WTC11 (cell line): ENCODE measurements at regions not wholly inside any gene's neighbourhood (a gene's known extent, or its start where the extent isn't known, plus 50 kb on each side); places are given as distances from the start of the nearest gene placed in this dataset.

Experiments
- ATAC-seq: fragments of 200-7000 bp; cut with Tn5 transposase; 2 replicates; pipeline ENCODE4 v1.10.0; 2021; ENCODE audit warnings: mild to moderate bottlenecking, moderate library complexity
- CTCF ChIA-PET: fragments of 300-600 bp; sonication (Branson Sonifier 250); formaldehyde crosslinking; loops from one replicate; lab custom pipeline; 2021; ENCODE audit warnings: antibody characterized with exemption; lab: Charles Lee
- POLR2A ChIA-PET: fragments of 350-600 bp; sonication (Branson Sonifier 250); formaldehyde crosslinking; loops from one replicate; lab custom pipeline; 2021; ENCODE audit warnings: antibody characterized with exemption; lab: Charles Lee
- DNase-seq: peaks from one replicate; pipeline ENCODE4 v3.0.0; 2021; ENCODE audit warnings: low spot score
- H3K27ac Mint-ChIP-seq: 2 replicates; pipeline ENCODE4 v1.8.0; 2021; ENCODE audit warnings: mixed read lengths
- H3K27me3 Mint-ChIP-seq: 2 replicates; pipeline ENCODE4 v1.8.0; 2021; ENCODE audit warnings: low read depth, mild to moderate bottlenecking, moderate library complexity, mixed read lengths
- H3K36me3 Mint-ChIP-seq: 2 replicates; pipeline ENCODE4 v1.8.0; 2021; ENCODE audit warnings: mixed read lengths
- H3K4me1 Mint-ChIP-seq: 2 replicates; pipeline ENCODE4 v1.8.0; 2022; ENCODE audit warnings: mixed read lengths
- H3K4me3 Mint-ChIP-seq: 2 replicates; pipeline ENCODE4 v1.8.0; 2021; ENCODE audit warnings: mild to moderate bottlenecking, moderate library complexity, mixed read lengths
- H3K9me3 Mint-ChIP-seq: 2 replicates; pipeline ENCODE4 v1.8.0; 2021; ENCODE audit warnings: mixed read lengths
- CREB1 ChIP-seq: sonication (generic); formaldehyde crosslinking; IDR thresholded peaks from 2 replicates; pipeline ENCODE4 v1.8.0; 2023; ENCODE audit warnings: mild to moderate bottlenecking, missing genetic modification reagents
- ELF4 ChIP-seq: sonication (generic); formaldehyde crosslinking; IDR thresholded peaks from 2 replicates; pipeline ENCODE4 v1.8.1; 2022; ENCODE audit warnings: low read depth, mild to moderate bottlenecking, moderate library complexity, missing genetic modification reagents
- ESRRA ChIP-seq: sonication (generic); formaldehyde crosslinking; IDR thresholded peaks from 2 replicates; pipeline ENCODE4 v1.8.1; 2022; ENCODE audit warnings: mild to moderate bottlenecking, missing genetic modification reagents, borderline replicate concordance
- ETV6 ChIP-seq: sonication (generic); formaldehyde crosslinking; IDR thresholded peaks from 2 replicates; pipeline ENCODE4 v1.8.1; 2022; ENCODE audit warnings: mild to moderate bottlenecking, missing genetic modification reagents
- FOXJ3 ChIP-seq: sonication (generic); formaldehyde crosslinking; IDR thresholded peaks from 2 replicates; pipeline ENCODE4 v1.9.0; 2021; ENCODE audit warnings: missing genetic modification reagents, mild to moderate bottlenecking, borderline replicate concordance
- FOXP1 ChIP-seq: sonication (generic); formaldehyde crosslinking; IDR thresholded peaks from 2 replicates; pipeline ENCODE4 v1.8.0; 2022; ENCODE audit warnings: missing genetic modification reagents, mild to moderate bottlenecking, moderate library complexity, borderline replicate concordance
- GRHL2 ChIP-seq: fragments of 250-450 bp; sonication (Bioruptor Pico); IDR thresholded peaks from 2 replicates; pipeline ENCODE4 v1.8.0; 2022; ENCODE audit warnings: mild to moderate bottlenecking, moderate library complexity; ENCODE audit not compliant: insufficient replicate concordance, severe bottlenecking
- GTF2I ChIP-seq: fragments of 250-450 bp; sonication (Bioruptor Pico); conservative IDR thresholded peaks from 2 replicates; pipeline ENCODE4 v1.4.0; 2021; ENCODE audit warnings: mild to moderate bottlenecking
- HMGA2 ChIP-seq: fragments of 250-450 bp; sonication (Bioruptor Pico); IDR thresholded peaks from 2 replicates; pipeline ENCODE4 v1.4.0; 2021; ENCODE audit warnings: mild to moderate bottlenecking, moderate library complexity
- MAX ChIP-seq: sonication (generic); formaldehyde crosslinking; IDR thresholded peaks from 2 replicates; pipeline ENCODE4 v1.8.0; 2022; ENCODE audit warnings: mild to moderate bottlenecking, missing genetic modification reagents
- MXD4 ChIP-seq: fragments of 250-450 bp; sonication (Bioruptor Pico); IDR thresholded peaks from 2 replicates; pipeline ENCODE4 v1.8.0; 2021; ENCODE audit warnings: mild to moderate bottlenecking, moderate library complexity, borderline replicate concordance
- RELA ChIP-seq: sonication (generic); formaldehyde crosslinking; IDR thresholded peaks from 2 replicates; pipeline ENCODE4 v1.8.1; 2022; ENCODE audit warnings: missing genetic modification reagents, mild to moderate bottlenecking, borderline replicate concordance
- RORB ChIP-seq: fragments of 250-450 bp; sonication (Bioruptor Pico); IDR thresholded peaks from 2 replicates; pipeline ENCODE4 v1.9.0; 2021; ENCODE audit warnings: mild to moderate bottlenecking
- SMAD3 ChIP-seq: sonication (generic); formaldehyde crosslinking; IDR thresholded peaks from 2 replicates; pipeline ENCODE4 v1.8.0; 2022; ENCODE audit warnings: missing genetic modification reagents, mild to moderate bottlenecking, borderline replicate concordance
- USF1 ChIP-seq: sonication (generic); formaldehyde crosslinking; IDR thresholded peaks from 2 replicates; pipeline ENCODE4 v1.8.0; 2022; ENCODE audit warnings: mild to moderate bottlenecking, missing genetic modification reagents
- USF2 ChIP-seq: sonication (generic); formaldehyde crosslinking; IDR thresholded peaks from 2 replicates; pipeline ENCODE4 v1.8.1; 2023; ENCODE audit warnings: mild to moderate bottlenecking, missing genetic modification reagents, moderate library complexity
- ZNF121 ChIP-seq: sonication (generic); formaldehyde crosslinking; IDR thresholded peaks from 2 replicates; pipeline ENCODE4 v1.8.0; 2023; ENCODE audit warnings: missing genetic modification reagents
- ZNF138 ChIP-seq: sonication (generic); formaldehyde crosslinking; conservative IDR thresholded peaks from 2 replicates; pipeline ENCODE4 v1.8.1; 2022; ENCODE audit warnings: mild to moderate bottlenecking, moderate library complexity, missing genetic modification reagents
- ZNF263 ChIP-seq: sonication (generic); formaldehyde crosslinking; IDR thresholded peaks from 2 replicates; pipeline ENCODE4 v1.8.1; 2022; ENCODE audit warnings: low read depth, mild to moderate bottlenecking, moderate library complexity, missing genetic modification reagents
- ZNF281 ChIP-seq: sonication (generic); formaldehyde crosslinking; IDR thresholded peaks from 2 replicates; pipeline ENCODE4 v1.8.0; 2023; ENCODE audit warnings: mild to moderate bottlenecking, missing genetic modification reagents
- ZNF423 ChIP-seq: fragments of 250-450 bp; sonication (Bioruptor Pico); IDR thresholded peaks from 2 replicates; pipeline ENCODE4 v2.1.2; 2022; ENCODE audit warnings: mild to moderate bottlenecking, moderate library complexity
- ZNF425 ChIP-seq: fragments of 250-450 bp; sonication (Bioruptor Pico); conservative IDR thresholded peaks from 2 replicates; pipeline ENCODE4 v1.9.0; 2021; ENCODE audit warnings: mild to moderate bottlenecking
- TF ChIP-seq, protein P1 (sequence below): fragments of 250-450 bp; sonication (Bioruptor Pico); IDR thresholded peaks from 2 replicates; pipeline ENCODE4 v1.8.0; 2021; ENCODE audit warnings: mild to moderate bottlenecking
- TF ChIP-seq, protein P2 (sequence below): sonication (generic); formaldehyde crosslinking; IDR thresholded peaks from 2 replicates; pipeline ENCODE4 v1.8.0; 2022; ENCODE audit warnings: mild to moderate bottlenecking, missing genetic modification reagents
- TF ChIP-seq, protein P3 (sequence below): sonication (generic); formaldehyde crosslinking; IDR thresholded peaks from 2 replicates; pipeline ENCODE4 v1.8.0; 2023; ENCODE audit warnings: missing genetic modification reagents

DNA sequence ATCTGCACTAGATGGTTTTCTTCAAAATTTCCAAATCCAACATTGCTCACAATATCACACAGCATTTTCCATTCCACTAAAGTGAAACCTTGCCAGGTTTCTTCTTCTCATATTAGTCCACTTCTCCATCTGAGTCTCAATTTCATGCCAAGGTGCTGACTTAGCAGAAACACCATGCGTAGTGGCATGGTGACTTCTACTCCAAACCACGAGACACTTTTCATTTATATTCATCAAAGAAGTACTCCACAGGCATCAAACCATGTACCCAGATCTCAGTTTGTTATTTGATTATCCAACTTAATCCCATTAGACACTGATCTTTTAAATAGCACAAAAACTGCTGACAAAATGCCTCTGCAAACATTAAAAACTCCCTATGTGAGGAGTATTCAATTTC is 233.4 kb upstream of the ITGA1 start (continued):
- TF ChIP-seq, protein P1, sequence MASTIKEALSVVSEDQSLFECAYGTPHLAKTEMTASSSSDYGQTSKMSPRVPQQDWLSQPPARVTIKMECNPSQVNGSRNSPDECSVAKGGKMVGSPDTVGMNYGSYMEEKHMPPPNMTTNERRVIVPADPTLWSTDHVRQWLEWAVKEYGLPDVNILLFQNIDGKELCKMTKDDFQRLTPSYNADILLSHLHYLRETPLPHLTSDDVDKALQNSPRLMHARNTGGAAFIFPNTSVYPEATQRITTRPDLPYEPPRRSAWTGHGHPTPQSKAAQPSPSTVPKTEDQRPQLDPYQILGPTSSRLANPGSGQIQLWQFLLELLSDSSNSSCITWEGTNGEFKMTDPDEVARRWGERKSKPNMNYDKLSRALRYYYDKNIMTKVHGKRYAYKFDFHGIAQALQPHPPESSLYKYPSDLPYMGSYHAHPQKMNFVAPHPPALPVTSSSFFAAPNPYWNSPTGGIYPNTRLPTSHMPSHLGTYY (CRISPR knock-in tag), result no peak
- TF ChIP-seq GRHL2 (CRISPR knock-in tag), result no peak
- no peak for TF ChIP-seq MAX (CRISPR knock-in tag)
- TF ChIP-seq FOXP1 (CRISPR knock-in tag), result no peak
- TF ChIP-seq HMGA2, result no peak
- no peak for TF ChIP-seq RORB (CRISPR knock-in tag)
- no peak for TF ChIP-seq SMAD3 (CRISPR knock-in tag)
- no peak for TF ChIP-seq ELF4
- TF ChIP-seq MXD4 (CRISPR knock-in tag), result no peak

DNA sequence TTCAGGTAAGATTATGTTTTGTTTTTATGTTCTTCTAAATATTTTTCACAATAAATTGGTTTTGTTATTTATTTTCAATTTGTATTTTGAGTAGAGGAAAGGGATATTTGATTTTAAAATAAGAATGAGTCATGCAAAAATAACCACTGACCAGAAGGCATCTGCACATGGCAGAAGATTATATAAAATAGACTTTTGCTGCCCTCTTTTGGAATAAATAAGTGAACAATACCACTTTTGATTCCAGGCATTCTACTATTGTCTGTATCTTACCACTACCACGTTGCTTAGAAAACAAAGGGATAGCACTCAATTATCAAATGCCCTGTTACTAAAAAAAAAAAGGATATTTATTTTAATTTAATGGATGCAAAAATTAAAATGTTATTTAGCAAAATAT is 227.3 kb upstream of the ITGA1 start:
- ATAC-seq (no peak), DNase-seq (no peak)
- H3K27me3 Mint-ChIP-seq, result no peaks in the 10 kb centered on the region
- no peak overlapping the region for H3K27ac Mint-ChIP-seq
- H3K36me3 Mint-ChIP-seq, result no peaks in the 10 kb centered on the region
- POLR2A ChIA-PET, result no interaction called here
- H3K4me3 Mint-ChIP-seq, result no peak overlapping the region
- CTCF ChIA-PET, result no interaction called here
- H3K9me3 Mint-ChIP-seq, result no peaks in the 10 kb centered on the region
- H3K4me1 Mint-ChIP-seq, result no peaks in the 10 kb centered on the region
- TF ChIP-seq ZNF425 (CRISPR knock-in tag) (no peak), FOXJ3 (CRISPR knock-in tag) (no peak), ELF4 (no peak), USF2 (CRISPR knock-in tag) (no peak), ZNF138 (CRISPR knock-in tag) (no peak), GTF2I (no peak), ZNF281 (CRISPR knock-in tag) (no peak), ZNF423 (CRISPR knock-in tag) (no peak), USF1 (no peak), RELA (CRISPR knock-in tag) (no peak), CREB1 (CRISPR knock-in tag) (no peak), ZNF263 (CRISPR knock-in tag) (no peak), ETV6 (CRISPR knock-in tag) (no peak), ZNF121 (CRISPR knock-in tag) (no peak), ESRRA (CRISPR knock-in tag) (no peak)
- TF ChIP-seq, protein P2, sequence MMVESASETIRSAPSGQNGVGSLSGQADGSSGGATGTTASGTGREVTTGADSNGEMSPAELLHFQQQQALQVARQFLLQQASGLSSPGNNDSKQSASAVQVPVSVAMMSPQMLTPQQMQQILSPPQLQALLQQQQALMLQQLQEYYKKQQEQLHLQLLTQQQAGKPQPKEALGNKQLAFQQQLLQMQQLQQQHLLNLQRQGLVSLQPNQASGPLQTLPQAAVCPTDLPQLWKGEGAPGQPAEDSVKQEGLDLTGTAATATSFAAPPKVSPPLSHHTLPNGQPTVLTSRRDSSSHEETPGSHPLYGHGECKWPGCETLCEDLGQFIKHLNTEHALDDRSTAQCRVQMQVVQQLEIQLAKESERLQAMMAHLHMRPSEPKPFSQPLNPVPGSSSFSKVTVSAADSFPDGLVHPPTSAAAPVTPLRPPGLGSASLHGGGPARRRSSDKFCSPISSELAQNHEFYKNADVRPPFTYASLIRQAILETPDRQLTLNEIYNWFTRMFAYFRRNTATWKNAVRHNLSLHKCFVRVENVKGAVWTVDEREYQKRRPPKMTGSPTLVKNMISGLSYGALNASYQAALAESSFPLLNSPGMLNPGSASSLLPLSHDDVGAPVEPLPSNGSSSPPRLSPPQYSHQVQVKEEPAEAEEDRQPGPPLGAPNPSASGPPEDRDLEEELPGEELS (CRISPR knock-in tag), result no peak
- TF ChIP-seq, protein P3, sequence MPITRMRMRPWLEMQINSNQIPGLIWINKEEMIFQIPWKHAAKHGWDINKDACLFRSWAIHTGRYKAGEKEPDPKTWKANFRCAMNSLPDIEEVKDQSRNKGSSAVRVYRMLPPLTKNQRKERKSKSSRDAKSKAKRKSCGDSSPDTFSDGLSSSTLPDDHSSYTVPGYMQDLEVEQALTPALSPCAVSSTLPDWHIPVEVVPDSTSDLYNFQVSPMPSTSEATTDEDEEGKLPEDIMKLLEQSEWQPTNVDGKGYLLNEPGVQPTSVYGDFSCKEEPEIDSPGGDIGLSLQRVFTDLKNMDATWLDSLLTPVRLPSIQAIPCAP (CRISPR knock-in tag), result no peak
- TF ChIP-seq, protein P1 (CRISPR knock-in tag), result no peak
